ENCODE measurements at regions not wholly inside any gene's neighbourhood (a gene's known extent, or its start where the extent isn't known, plus 50 kb on each side); places are given as distances from the start of the nearest gene placed in this dataset.

GRCh38 chr11:27201454-27202302 is 161.1 kb downstream of the BBOX1 start (continued):
- TF ChIP-seq ZBTB1 (tag by site-specific recombination; IDR thresholded peaks at IDR 0.05) = no peak
- TF ChIP-seq ZNF112 (tag by site-specific recombination; IDR thresholded peaks at IDR 0.05) = no peak
- TF ChIP-seq ZNF24 (tag by site-specific recombination; IDR thresholded peaks at IDR 0.05) = 0 out of 2 replicates have a peak, but pooled peaks have one; percentile 30
- no peak for TF ChIP-seq AEBP2 (tag by site-specific recombination; IDR thresholded peaks at IDR 0.05; ENCODE audit: borderline replicate concordance)
- TF ChIP-seq ZSCAN16 (tag by site-specific recombination; IDR thresholded peaks at IDR 0.05) = no peak
- TF ChIP-seq, protein P1, sequence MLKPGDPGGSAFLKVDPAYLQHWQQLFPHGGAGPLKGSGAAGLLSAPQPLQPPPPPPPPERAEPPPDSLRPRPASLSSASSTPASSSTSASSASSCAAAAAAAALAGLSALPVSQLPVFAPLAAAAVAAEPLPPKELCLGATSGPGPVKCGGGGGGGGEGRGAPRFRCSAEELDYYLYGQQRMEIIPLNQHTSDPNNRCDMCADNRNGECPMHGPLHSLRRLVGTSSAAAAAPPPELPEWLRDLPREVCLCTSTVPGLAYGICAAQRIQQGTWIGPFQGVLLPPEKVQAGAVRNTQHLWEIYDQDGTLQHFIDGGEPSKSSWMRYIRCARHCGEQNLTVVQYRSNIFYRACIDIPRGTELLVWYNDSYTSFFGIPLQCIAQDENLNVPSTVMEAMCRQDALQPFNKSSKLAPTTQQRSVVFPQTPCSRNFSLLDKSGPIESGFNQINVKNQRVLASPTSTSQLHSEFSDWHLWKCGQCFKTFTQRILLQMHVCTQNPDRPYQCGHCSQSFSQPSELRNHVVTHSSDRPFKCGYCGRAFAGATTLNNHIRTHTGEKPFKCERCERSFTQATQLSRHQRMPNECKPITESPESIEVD (tag by site-specific recombination; IDR thresholded peaks at IDR 0.05) = peak; percentile 78
- no peak for TF ChIP-seq ZSCAN23 (tag by site-specific recombination; IDR thresholded peaks at IDR 0.05)
- TF ChIP-seq ZEB2 (tag by site-specific recombination; IDR thresholded peaks at IDR 0.05) = peak; percentile 76
- TF ChIP-seq ZFP3 (tag by site-specific recombination; IDR thresholded peaks at IDR 0.05; ENCODE audit: low read depth) = no peak
- no peak for TF ChIP-seq ZNF248 (tag by site-specific recombination; IDR thresholded peaks at IDR 0.05)
- TF ChIP-seq ZNF76 (tag by site-specific recombination; IDR thresholded peaks at IDR 0.05; ENCODE audit: borderline replicate concordance, low read depth) = no peak
- no peak for TF ChIP-seq ZNF621 (tag by site-specific recombination; IDR thresholded peaks at IDR 0.05)
- no peak for TF ChIP-seq ZNF174 (tag by site-specific recombination; IDR thresholded peaks at IDR 0.05)
- peak; percentile 50 for TF ChIP-seq ZBTB8A (tag by site-specific recombination; IDR thresholded peaks at IDR 0.05)
- no peak for TF ChIP-seq ZNF560 (tag by site-specific recombination; IDR thresholded peaks at IDR 0.05; ENCODE audit: borderline replicate concordance)
- TF ChIP-seq KLF1 (tag by site-specific recombination; IDR thresholded peaks at IDR 0.05) = peak; percentile 92

DNA sequence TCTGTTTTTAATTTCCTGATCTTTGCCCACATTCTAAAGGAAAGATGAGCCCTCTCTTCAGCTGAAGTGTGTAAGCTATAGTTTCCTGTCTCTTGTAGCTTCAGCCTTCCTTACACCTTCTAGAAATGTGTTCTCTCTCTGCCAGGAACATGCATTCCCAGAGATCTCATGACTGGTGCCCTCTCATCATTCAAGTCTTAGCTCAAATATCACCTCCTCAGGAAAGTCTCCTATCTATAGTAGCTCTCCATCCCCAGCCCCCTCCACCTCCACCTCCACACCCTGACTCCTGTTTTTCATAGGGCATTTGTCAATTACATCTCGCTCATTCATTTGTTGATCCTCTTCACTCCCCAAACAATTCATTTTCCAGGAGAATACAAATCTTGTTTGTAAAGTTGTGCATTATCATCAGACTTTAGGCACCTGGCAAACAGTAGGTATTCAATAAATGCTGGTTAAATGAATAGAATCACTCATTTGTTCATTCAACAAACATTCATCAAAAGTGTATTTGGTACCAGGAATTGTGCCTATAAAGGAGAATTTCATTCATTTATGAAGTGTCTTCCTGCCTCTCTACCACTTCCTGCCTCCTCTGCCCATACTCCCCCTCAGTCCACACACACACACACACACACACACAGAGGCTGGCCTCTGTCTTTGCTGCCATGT is 160.3 kb downstream of the BBOX1 start:
- TF ChIP-seq ZNF664 (tag by site-specific recombination; IDR thresholded peaks at IDR 0.05) (peak; percentile 65; the same call in 1 of the 2 replicates), ZNF792 (tag by site-specific recombination; IDR thresholded peaks at IDR 0.05) (0 out of 2 replicates have a peak, but pooled peaks have one; percentile 52), ZEB2 (tag by site-specific recombination; IDR thresholded peaks at IDR 0.05) (no peak), ZFHX2 (tag by site-specific recombination; conservative IDR thresholded peaks at IDR 0.05) (peak; percentile 52)
- peaks cover 0 to 3% of the 10 kb centered on the region in 2 experiments; a peak in 1 of 3 replicates for H3K36me3 ChIP-seq (ENCODE audit: control insufficient read depth in 2 of 2, insufficient read depth in 1 of 2, low read length in 2 of 2)
- no peak overlapping the region for H3K4me3 ChIP-seq (ENCODE audit: low read depth, low read length)
- peaks cover 20% of the 10 kb centered on the region for H3K4me1 ChIP-seq (ENCODE audit: control insufficient read depth, insufficient read depth, low read length)
- CTCF ChIA-PET = interaction anchor here (1.1 to 6.9 kb wide), 7 partner anchors 9 to 297 kb away, joined by 4 to 40 read pairs (median 8); no protein-coding TSS in a partner anchor
- POLR2A ChIA-PET = no interaction called here
- H3K27ac ChIP-seq (ENCODE audit: extremely low read depth, low read depth, low read length) = peak overlapping the region; percentile 93
- H3K9me3 ChIP-seq (ENCODE audit: control insufficient read depth, insufficient read depth, low read depth, low read length) = no peaks in the 10 kb centered on the region
